ENCODE measurements at regions not wholly inside any gene's neighbourhood (a gene's known extent, or its start where the extent isn't known, plus 50 kb on each side); places are given as distances from the start of the nearest gene placed in this dataset.

GRCh38 chr15:36230776-36231175 is 348.6 kb upstream of the CDIN1 start:
- no TSS peak for BruUV-seq (replicated peaks)
- DNase-seq (ENCODE audit: low spot score) (no peak), FAIRE-seq (no peak), ATAC-seq (no peak)
- Histone ChIP-seq H3K4me2 (ENCODE audit: low read depth, low read length) (no peak overlapping the region), H4K20me1 (ENCODE audit: insufficient read depth, low read length) (no peaks in the 10 kb centered on the region), H3K27ac (ENCODE audit: extremely low read length, insufficient read depth, low read length) (no peak overlapping the region), H3K4me3 (replicated peaks in 1 of 3; ENCODE audit: insufficient read depth in 1 of 3, low read depth in 2 of 3, low read length in 3 of 3) (no peak overlapping the region), H3K4me1 (ENCODE audit: insufficient read depth, low read length) (no peaks in the 10 kb centered on the region), H2AFZ (ENCODE audit: low read length) (no peak overlapping the region), H3K27me3 (ENCODE audit: control insufficient read depth in 1 of 2, insufficient read depth in 2 of 2, low read length in 2 of 2) (no peaks in the 10 kb centered on the region), H3K36me3 (replicated peaks in 1 of 2; ENCODE audit: control insufficient read depth in 1 of 2, insufficient read depth in 2 of 2, low read length in 2 of 2) (no peaks in the 10 kb centered on the region), H3K9me3 (ENCODE audit: low read length) (no peaks in the 10 kb centered on the region), H3K79me2 (ENCODE audit: insufficient read depth, low read length) (no peaks in the 10 kb centered on the region), H3K9ac (ENCODE audit: insufficient read depth, low read depth, low read length) (no peak overlapping the region)
- POLR2A ChIA-PET = no interaction called here
- WGBS (ENCODE audit: low lambda C conversion rate) = 49% methylated on average over 2 of the region's 2 CpGs
- in situ Hi-C loops (cut with HindIII; ENCODE audit: extremely low pct_ligation_motif_present, low pct_unique_long_range_greater_than_20kb) (no loop called here), intact Hi-C loops (cut with micrococcal nuclease; ENCODE audit: unreplicated experiment) (no loop called here)
- no peak for TF ChIP-seq ZNF256 (CRISPR knock-in tag; conservative IDR thresholded peaks at IDR 0.05)
- no peak for TF ChIP-seq BCL6 (CRISPR knock-in tag; IDR thresholded peaks at IDR 0.05)
- no peak for TF ChIP-seq ZNF484 (CRISPR knock-in tag; IDR thresholded peaks at IDR 0.05; ENCODE audit: borderline replicate concordance, low read depth)
- TF ChIP-seq ZNF138 (CRISPR knock-in tag; IDR thresholded peaks at IDR 0.05; ENCODE audit: low read depth) = no peak
- TF ChIP-seq HOXA7 (CRISPR knock-in tag; IDR thresholded peaks at IDR 0.05) = no peak
- no peak for TF ChIP-seq SYNCRIP (IDR thresholded peaks at IDR 0.05; ENCODE audit: insufficient read depth, low read depth, low read length)
- TF ChIP-seq FIP1L1 (IDR thresholded peaks at IDR 0.05; ENCODE audit: borderline replicate concordance, insufficient read depth, low read depth, low read length) = no peak
- no peak for TF ChIP-seq NAIF1 (CRISPR knock-in tag; IDR thresholded peaks at IDR 0.05; ENCODE audit: borderline replicate concordance)
- no peak for TF ChIP-seq ZNF672 (CRISPR knock-in tag; IDR thresholded peaks at IDR 0.05)
- no peak for TF ChIP-seq ZNF710 (CRISPR knock-in tag; IDR thresholded peaks at IDR 0.05; ENCODE audit: borderline replicate concordance)
- TF ChIP-seq FLYWCH1 (CRISPR knock-in tag; IDR thresholded peaks at IDR 0.05) = no peak
- no peak for TF ChIP-seq HIVEP1 (CRISPR knock-in tag; IDR thresholded peaks at IDR 0.05)
- no peak for TF ChIP-seq BORCS8-MEF2B (CRISPR knock-in tag; IDR thresholded peaks at IDR 0.05)
- no peak for TF ChIP-seq RELA (CRISPR knock-in tag; IDR thresholded peaks at IDR 0.05)
- no peak for TF ChIP-seq GPN1 (CRISPR knock-in tag; IDR thresholded peaks at IDR 0.05; ENCODE audit: borderline replicate concordance)
- TF ChIP-seq ZNF761 (CRISPR knock-in tag; conservative IDR thresholded peaks at IDR 0.05) = no peak
- CTCF ChIA-PET (ENCODE audit: low intra/inter-chr PET ratio, low total read pairs) = no interaction called here

Data from HepG2 (cell line).